Astrocyte of the spinal cord (primary cell): ENCODE measurements at regions not wholly inside any gene's neighbourhood (a gene's known extent, or its start where the extent isn't known, plus 50 kb on each side); places are given as distances from the start of the nearest gene placed in this dataset.

Experiments
- DNase-seq: peaks from one replicate; pipeline ENCODE4 v3.0.0; 2011; ENCODE audit warnings: low read depth, low spot score
- H3K4me3 ChIP-seq: 2 replicates; pipeline ENCODE4 v1.5.1; 2011; ENCODE audit warnings: low read depth, mild to moderate bottlenecking, low read length, moderate library complexity
- in situ Hi-C: cut with HindIII; loops from 2 replicates; pipeline ENCODE4 v1.10.0; 2017; ENCODE audit warnings: low sequenced_read_pairs
- TF ChIP-seq, protein P1 (sequence below): IDR thresholded peaks from 2 replicates; pipeline ENCODE4 v1.5.1; 2012; ENCODE audit warnings: low read depth, mild to moderate bottlenecking, low read length, inconsistent platforms

DNA sequence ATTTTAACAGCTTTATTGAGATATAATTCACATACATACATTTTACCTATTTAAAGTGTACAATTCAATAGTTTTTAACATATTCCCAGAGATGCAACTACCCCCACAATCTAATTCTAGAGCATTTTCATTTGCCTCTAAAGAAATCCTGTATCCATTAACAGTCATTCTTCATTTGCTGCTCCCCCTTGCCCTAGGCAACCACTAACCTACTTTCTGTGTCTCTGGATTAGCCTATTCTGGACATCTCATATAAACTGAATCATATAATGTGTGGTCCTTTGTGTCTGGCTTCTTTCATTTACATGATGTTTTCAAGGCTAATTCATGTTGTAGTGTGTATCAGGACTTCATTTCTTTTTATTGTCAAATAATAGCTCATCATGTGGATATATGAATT is 105.1 kb upstream of the GRPR start:
- in situ Hi-C loops, result no loop called here
- DNase-seq, result no peak
- no peak overlapping the region for H3K4me3 ChIP-seq
- TF ChIP-seq, protein P1, sequence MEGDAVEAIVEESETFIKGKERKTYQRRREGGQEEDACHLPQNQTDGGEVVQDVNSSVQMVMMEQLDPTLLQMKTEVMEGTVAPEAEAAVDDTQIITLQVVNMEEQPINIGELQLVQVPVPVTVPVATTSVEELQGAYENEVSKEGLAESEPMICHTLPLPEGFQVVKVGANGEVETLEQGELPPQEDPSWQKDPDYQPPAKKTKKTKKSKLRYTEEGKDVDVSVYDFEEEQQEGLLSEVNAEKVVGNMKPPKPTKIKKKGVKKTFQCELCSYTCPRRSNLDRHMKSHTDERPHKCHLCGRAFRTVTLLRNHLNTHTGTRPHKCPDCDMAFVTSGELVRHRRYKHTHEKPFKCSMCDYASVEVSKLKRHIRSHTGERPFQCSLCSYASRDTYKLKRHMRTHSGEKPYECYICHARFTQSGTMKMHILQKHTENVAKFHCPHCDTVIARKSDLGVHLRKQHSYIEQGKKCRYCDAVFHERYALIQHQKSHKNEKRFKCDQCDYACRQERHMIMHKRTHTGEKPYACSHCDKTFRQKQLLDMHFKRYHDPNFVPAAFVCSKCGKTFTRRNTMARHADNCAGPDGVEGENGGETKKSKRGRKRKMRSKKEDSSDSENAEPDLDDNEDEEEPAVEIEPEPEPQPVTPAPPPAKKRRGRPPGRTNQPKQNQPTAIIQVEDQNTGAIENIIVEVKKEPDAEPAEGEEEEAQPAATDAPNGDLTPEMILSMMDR, result no peak

DNA sequence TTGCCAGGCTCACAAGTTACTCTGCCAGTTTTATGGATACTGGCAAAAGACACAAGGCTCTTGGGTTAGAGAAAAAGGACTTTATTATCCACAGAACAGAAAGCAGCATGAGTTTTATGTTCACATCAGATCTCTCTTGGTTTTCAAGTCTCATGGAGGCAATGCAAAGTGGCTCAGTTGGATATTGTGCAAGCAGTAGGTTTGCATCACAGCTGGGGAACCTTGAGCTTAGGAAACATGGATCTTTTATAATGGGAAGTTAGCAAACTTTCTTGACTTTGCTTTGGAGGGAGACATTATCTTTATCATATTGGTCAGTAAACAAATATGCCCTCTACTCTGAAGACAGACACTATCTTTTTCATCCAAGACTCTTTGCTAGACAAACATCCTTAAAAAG is 109.2 kb upstream of the GRPR start:
- in situ Hi-C loops, result no loop called here
- no peak overlapping the region for H3K4me3 ChIP-seq
- no peak for DNase-seq
- TF ChIP-seq, protein P1, result no peak

DNA sequence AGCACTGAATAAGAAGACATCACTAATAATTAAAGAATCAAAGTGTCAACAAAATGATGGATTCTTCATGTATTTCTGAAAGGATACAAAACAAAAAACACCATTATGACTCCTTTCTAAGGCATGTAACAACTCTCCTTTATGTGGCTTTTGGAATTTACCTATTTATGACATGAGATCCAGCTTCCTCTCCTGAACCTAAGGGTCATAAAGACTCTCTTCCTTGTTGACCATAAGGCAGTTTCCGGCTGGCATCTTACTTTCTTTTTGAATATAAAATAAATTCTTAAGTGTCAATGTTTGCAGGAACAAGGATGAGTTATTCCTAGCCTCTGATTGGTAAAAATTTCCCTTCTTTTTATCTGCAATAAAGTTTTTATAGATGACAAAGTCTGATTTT is 111.1 kb upstream of the GRPR start:
- H3K4me3 ChIP-seq, result no peak overlapping the region
- in situ Hi-C loops, result no loop called here
- TF ChIP-seq, protein P1, result no peak
- no peak for DNase-seq

DNA sequence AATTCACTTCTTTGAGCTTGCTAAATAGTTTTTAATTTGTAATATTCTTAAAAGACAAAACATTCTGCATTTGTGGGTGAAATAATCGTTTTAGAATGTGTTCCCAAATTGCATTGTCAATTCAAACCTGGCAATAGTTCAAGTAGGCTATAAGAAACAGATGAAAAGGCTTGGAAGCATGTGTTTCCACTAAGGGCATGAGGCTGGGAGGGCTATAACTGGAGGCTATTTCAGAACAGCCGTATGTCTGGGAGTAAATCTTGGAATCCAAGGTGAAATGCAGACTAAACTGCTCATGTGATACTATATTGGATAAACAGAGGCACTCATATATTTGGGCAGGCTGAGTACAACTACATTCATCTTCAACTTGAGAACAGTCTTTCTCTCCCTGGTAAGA is 117.4 kb upstream of the GRPR start:
- H3K4me3 ChIP-seq, result no peak overlapping the region
- DNase-seq, result no peak
- TF ChIP-seq, protein P1, result no peak
- in situ Hi-C loops, result no loop called here

DNA sequence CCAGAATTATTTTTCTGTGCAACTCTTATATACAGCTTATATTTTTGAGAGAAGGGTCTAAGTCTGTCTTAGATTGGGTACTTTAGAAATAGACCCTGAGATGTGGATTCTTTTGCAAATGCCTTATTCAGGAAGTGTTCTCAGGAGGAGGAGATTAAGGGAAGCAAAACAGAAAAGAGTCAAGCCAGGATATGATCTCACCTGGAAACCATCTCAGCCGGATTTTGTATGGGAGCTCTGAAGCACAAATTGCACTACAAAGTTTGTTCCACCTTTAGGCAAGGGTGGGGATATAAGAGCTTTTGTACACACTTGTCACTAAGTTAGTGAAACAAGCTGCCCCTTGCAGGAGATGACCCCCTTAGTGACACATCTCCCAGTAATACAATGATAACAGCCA is 121.2 kb upstream of the GRPR start:
- TF ChIP-seq, protein P1, result no peak
- peak; percentile 14 for DNase-seq
- no peak overlapping the region for H3K4me3 ChIP-seq
- in situ Hi-C loops, result no loop called here

DNA sequence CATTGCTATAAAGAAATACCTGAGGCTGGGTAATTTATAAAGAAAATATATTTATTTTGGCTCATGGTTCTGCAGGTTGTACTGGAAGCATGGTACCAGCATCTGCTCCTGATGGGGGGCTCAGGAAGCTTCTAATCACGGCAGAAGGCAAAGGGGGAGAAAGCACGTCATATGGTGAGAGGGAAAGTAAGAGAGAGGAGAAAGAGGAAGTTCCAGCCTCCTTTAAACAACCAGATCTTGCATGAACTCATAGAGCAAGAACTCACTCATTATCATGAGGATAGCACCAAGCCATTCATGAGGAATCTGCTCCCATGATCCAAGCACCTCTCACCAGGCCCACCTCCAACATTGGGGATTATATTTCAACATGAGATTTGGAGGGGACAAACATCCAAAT is 125.0 kb upstream of the GRPR start:
- H3K4me3 ChIP-seq, result no peak overlapping the region
- TF ChIP-seq, protein P1, result no peak
- in situ Hi-C loops, result no loop called here
- DNase-seq, result no peak

DNA sequence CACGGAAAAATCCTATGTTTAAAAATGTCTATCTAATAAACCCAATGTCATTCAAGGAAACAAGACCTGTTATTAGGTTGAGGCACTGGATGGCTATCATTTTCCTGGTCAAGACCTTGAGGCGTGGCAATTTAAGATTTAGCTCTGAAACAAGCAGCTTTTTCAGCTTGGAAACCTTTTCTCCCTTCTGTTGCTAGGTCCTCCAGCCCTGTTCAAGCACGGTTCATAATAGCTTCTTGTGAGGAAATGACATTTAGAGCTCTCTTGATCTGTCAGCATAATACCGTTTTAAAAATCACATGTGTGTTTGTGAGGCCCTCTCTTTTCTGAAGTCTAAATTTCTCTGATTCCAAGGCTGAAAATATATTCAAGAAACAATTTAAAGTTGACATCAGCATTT is 133.6 kb upstream of the GRPR start:
- TF ChIP-seq, protein P1, result no peak
- DNase-seq, result no peak
- no peak overlapping the region for H3K4me3 ChIP-seq
- in situ Hi-C loops, result no loop called here
